MV-4-11 (cell line): ENCODE measurements at regions not wholly inside any gene's neighbourhood (a gene's known extent, or its start where the extent isn't known, plus 50 kb on each side); places are given as distances from the start of the nearest gene placed in this dataset.

ENCODE experiments used
- DNase-seq: peaks from one replicate; lab custom pipeline; 2025; lab: John Stamatoyannopoulos, UW

DNA sequence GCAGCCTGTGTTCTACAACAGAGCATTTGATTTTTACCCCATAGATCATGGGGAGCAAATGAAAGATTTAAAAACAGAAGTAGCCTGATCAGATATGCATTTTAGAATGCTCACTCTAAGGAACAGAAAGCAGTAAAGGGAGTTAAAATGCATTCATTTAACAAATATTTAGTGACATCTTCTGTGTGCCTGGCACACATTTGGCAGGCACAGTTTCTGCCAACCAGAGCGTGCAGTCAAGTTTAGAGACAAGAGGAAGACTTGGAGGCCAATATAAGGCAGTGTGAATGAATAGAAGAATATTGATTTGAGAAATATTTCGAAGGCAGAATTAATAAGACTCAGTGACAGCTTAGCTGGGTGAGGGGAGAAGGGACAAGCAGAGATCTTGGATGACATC lies 210.1 kb downstream of the KDR start:
- DNase-seq: no peak

- DNase-seq: no peak
Observed at GRCh38 chr4:54914781-54915180, 210.6 kb downstream of the KDR start.

GRCh38 chr4:54913751-54914526 lies 211.5 kb downstream of the KDR start:
- DNase-seq: no peak

- DNase-seq: no peak
Observed at GRCh38 chr4:54912155-54912554, 213.2 kb downstream of the KDR start.

GRCh38 chr4:54909961-54910360 lies 215.4 kb downstream of the KDR start:
- no peak for DNase-seq

DNA sequence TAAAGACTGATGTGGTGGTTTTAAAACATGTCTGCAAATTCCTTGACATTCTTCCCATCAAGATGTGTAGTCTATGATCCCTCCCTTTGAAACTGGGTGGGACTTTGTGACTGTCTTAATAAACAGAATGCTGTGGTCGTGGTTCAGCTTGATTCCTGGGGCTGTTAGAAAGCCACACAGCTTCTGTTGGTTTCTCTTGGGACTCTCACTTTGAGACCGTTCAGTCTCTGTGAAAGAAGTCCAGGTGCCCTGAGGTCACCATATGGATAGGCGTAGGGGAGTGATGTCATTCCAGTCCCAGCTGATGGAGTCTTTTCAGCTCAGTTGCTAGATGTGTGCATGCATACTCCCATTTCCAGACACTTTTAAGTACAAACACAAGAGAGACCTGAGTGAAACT lies 216.6 kb downstream of the KDR start:
- DNase-seq: peak; percentile 20

- no peak for DNase-seq
Observed at GRCh38 chr4:54904953-54905352, 220.4 kb downstream of the KDR start.

- no peak for DNase-seq
Observed at GRCh38 chr4:54902976-54903375, 222.4 kb downstream of the KDR start.

- DNase-seq: no peak
Observed at GRCh38 chr4:54902271-54902670, 223.1 kb downstream of the KDR start.

GRCh38 chr4:54901202-54901601 lies 224.2 kb downstream of the KDR start:
- DNase-seq: no peak

DNA sequence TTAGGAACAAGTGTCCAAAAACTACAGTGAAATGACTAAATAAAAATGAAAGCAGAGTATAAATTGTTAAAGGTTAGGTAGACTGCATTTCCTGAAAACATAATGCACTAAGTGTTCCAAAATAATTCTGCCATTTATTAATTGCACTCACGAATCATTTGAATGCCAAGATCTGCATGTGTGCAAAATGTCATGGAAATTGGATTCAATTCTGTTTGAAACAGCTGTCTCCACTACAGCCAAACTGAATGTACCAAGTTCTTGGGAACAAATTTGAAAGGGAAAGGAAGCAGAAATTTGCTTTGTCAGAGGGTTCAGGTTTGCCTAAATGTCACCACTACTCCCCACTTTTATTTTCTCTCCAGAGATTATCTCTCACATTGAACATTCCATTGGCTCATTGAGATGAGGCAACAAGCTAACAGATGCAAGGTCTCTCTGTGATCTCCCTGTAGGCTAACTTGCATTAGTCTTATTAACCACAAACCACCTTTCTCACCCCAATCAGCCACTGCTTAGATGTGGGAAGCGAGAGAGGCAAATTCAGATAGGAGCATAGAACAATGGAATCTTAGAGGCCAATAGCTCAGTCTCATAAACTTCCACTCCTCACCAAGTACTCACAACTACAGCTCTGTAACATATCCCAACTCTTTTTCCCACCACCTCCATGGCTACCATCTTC lies 226.6 kb downstream of the KDR start:
- DNase-seq: no peak

- DNase-seq: no peak
Observed at GRCh38 chr4:54898056-54898562, 227.3 kb downstream of the KDR start.

- DNase-seq: no peak
Observed at GRCh38 chr4:54897590-54897989, 227.8 kb downstream of the KDR start.

DNA sequence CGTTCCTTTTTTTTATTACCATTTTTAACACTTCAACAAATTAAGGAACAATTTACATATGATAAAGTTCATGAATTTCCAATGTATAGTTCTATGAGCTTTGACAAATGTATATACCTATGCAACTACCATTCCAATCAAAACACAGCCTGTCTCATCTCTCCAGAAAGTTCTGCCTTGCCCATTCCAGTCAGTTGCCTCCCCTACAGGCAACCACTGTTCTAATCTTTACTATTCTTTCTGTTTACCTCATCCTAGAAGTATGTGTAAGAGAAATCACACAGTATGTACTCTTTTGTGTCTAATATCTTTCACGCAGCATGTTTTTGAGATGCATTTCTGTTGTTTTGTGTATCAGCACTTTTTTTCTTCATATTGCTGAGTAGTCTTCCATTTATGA lies 224.9 kb downstream of the KIT start:
- DNase-seq: no peak

DNA sequence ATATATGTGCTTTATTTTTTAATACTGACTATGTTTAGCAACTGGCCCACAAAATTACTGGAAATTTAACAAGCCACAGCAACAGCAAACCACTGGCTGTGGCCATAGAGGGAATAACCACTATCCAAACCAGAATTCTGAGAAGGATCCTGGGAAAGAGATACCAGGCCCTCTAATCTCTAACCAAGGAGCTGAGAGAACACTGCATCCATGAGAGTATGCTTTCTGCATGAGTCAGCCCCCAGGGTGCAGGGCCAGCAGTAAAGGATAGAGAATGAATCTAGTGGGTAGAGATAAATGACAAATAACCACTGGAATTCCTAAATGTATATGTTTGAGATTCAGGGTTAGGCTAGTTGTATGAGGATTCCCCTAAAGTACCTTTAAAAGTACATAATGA lies 221.8 kb downstream of the KIT start:
- no peak for DNase-seq

DNA sequence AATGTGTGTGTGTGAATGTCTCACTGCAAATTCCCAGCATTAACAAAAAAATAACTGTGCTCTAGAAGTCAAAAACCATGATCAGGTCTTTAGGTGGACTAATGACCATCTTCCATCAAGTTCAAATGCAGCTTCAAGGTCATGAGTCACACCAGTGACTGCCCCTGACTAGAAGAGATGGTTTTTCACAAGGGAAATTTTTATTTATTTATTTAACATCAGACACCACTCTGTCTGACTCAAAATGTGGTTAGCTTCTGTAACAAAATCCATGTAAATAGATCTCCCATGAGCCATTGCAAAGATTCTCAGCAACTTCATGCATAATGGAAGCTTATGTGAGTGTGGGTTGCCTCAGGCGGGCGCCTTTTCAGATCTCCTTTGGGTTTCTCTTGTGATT lies 219.2 kb downstream of the KIT start:
- no peak for DNase-seq

DNA sequence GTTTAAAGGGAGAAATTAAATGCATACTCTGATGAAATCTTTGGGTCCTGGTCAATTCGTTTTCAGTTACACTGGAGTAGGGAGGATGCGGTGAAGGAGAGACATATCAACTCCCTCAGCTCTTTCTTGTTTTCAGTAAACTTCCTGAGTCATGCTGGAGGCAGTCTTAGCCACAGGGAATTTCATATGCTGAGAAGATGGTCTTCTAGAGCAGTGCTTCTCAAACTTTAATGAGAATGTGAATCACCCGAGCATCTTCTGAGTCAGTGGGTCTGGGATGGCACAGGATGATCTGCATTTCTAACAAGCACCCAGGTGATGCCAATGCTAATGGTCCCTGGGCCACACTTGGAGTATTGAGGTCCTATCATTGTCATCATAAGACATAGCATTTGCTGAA lies 214.5 kb downstream of the KIT start:
- no peak for DNase-seq

GRCh38 chr4:54863571-54864255 lies 206.0 kb downstream of the KIT start:
- DNase-seq: no peak

- no peak for DNase-seq
Observed at GRCh38 chr4:54861201-54861600, 203.4 kb downstream of the KIT start.

GRCh38 chr4:54855191-54855854 lies 197.6 kb downstream of the KIT start:
- DNase-seq: no peak

DNA sequence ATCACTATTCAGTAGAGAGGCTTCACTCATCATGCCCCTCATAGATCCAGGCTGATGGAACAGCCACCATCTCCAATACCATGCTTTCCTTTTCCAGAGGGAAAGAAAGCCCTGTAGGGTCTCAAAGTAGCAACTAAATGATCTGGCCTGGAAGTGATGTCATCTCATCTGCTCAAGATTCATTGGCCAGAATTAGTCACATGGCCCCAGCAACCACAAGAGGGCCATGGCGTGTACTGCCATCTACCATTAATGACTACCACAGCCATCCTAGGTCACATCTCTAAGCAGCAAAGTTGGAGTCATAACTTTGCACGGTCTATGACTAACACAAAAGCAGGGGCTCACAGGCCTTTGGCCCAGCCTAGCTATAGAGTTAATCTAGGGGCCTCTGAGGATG lies 194.8 kb downstream of the KIT start:
- no peak for DNase-seq

GRCh38 chr4:54852054-54852453 lies 194.3 kb downstream of the KIT start:
- no peak for DNase-seq
